CD4-positive, alpha-beta T cell treated with Interleukin-6 for 4 hours (primary cell): ENCODE measurements at regions not wholly inside any gene's neighbourhood (a gene's known extent, or its start where the extent isn't known, plus 50 kb on each side); places are given as distances from the start of the nearest gene placed in this dataset.
"Not testable (repeated sequence)": the region's sequence is repeated elsewhere in the genome, so short reads cannot be mapped to it uniquely, and the experiment has no call there.

Experiments used
- DNase-seq: peaks from one replicate; pipeline ENCODE4 v3.0.0-alpha.2; 2020; ENCODE audit warnings: mixed read lengths

DNA sequence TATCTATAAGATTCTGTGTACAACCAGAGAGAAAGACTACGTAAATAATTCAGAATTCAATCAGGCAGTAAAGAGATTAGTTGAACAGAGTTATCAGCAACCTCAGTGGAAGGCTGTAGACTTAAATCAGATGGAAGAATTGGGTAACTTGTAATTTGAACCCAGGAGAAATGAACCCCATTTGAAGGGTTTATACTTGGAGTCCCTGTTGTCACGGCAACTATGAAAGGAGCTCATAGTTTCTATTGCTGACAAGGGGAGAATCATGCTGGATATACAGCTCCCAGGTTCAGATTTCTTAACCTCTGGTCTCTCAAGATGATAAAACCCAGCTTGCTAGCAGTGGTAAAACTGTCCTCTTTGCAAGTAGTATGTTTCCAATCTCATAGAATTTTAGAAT, 54.4 kb upstream of the BMP4 start:
- DNase-seq: no peak

DNA sequence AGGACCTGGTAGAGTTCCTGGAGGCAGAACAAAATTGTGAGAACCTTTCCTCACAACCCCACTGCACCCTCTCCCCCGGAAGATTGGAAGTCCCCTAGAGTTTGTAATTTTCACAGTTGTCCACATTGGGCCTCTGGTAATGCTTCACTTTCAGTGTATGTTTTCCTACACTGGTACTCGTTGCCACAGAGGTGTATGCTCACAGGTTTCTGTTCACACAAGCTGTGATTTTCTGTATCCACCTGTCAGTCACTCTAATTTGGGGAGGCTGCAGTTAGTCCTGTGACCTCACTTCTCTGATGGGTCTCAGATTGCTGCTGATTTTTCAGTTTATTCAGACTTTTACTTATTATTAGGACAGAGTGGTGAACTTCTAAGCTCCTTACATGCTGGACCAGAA, 66.4 kb upstream of the BMP4 start:
- DNase-seq: no peak

DNA sequence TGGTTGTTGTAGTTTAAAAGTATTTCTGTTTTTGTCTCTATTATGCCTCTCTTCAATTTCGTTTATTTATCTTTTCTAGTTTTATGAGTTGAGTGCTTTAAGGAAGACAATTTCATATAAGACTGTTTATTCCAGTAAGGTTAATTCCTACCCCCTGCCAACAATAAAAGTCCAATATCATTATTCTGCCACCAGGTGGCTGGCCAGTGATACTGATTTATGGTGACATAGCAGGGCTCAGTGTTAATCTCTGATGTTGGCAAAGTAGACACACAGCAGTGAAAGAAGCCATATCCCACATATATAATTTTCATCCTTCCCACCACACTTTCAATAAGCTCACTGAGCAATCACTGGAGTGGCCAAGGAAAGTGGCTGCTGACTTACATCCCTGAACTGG, 69.0 kb upstream of the BMP4 start:
- no peak for DNase-seq

DNA sequence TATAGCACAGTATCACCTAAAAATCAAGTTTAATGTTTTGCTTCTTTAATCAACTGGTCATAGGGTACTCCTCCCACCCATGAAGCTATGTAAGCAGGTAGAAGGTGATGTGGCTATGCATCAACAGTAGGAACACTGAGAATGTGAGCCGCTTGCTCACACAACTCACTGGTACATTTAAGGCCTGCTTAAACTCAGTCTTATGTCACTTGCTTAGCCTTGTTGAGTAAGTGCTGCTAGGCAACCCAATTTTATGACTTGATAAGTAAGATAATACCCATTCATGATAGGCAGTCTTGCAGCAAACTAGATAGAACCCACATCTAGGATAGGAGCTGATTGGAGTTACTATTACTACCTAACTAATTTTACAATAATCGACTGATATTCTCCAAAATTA, 70.0 kb upstream of the BMP4 start:
- DNase-seq: no peak

GRCh38 chr14:54030996-54031395, 74.4 kb upstream of the BMP4 start:
- DNase-seq: not testable (repeated sequence)

GRCh38 chr14:54033285-54033684, 76.7 kb upstream of the BMP4 start:
- DNase-seq: not testable (repeated sequence)

DNA sequence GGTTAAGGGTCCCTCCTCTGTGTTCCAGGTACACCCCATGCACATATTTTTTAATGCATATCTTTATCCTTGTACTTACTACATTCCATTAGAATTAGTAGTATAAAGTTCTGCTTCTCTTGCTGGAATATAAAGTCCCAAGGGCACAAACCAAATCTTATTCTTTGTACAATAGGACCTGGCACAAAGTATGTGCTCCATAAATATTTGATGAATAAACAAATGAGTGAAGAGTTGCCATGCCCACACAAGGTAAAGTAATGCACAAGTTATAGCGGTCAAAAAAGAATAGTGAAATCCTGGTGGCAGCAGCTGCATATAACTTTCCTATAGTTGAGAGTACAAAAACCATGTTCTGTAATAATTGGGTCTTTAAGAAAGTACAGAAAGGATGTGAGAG, 82.1 kb upstream of the BMP4 start:
- no peak for DNase-seq

DNA sequence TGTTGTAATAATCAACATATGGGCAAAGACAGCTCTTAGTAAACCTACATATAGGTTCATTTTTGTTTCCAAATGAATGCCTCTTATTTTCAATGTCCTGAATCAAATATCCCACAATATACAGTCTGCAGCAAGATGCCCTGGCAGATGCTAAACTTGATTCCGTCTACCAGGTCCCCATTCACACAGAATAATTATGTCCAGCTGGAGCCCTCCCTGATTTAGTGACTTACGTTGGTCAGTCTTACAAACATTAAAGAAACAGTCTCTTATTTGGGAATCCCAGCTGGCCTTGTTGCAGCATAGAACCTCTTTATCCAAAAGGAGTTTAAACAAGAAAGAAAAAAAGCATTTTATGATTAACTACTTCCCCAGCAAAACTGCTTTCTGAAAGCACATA, 82.7 kb upstream of the BMP4 start:
- DNase-seq: no peak

DNA sequence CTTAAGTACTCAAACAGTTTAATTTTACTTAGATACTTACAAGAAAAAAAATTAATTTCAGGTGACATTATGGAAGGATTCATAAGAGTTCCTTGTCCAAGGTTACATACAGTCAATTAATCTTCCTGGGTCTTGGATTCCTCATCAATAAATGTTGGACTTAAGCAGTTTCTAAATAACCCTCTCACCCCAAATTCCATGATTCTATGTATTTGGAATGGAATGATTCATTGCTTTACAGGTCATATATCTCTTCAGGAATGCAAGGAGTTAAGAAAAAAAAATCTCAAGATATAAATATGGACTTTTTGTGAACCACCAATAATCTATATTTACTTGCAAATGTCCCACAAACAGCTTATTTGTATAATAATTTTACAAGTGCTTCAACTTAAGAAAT, 84.2 kb upstream of the BMP4 start:
- DNase-seq: no peak

DNA sequence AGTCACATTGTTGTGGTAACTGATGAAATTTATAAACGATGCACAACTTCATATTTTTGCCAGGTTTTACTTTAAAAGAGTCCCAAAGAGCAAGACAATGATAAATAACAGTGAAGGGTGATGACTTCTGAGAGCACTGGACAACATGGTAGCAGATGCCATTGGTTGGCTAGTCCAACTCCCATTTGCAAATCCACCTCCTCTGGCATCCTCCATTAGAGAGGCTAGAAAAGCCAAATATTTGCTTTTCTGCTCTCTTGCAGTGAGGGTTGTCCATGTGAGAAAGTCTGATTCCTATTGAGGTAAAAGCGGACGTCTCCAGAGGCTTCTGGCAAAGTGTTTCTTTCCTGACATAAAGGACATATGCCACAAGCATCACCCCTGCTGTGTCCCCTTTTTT, 89.6 kb upstream of the BMP4 start:
- no peak for DNase-seq

DNA sequence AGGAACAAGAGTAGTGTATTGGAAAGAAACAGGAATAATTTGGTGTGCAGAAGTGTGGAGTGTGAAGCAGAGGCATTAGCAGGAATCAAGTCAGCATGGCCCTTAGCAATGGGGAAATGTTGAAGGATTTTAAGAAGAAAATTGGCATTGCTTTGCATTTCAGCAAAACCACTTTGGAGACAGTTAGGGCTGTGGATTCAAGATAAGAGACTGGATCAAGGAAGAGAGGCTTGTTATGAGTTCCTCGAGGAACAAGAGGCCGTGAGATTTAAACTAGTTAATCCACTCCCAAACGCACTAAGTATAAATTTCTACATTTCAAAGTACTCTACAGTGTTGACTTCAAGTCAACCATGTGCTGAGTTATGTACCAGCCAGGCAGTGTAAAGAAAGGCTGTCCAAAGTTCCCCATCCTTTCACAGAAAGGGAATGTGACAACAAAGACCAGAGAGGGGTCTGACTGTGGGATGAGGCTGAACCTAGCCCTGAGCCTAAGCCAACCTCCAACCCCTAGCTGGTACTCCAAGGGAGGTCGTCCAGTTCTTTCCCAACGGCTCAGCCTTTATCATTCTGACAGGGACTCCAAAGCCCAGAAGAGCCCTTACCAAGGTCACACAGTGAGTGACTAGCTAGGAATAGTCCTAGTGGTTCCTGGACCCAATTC, 91.2 kb upstream of the BMP4 start:
- no peak for DNase-seq

GRCh38 chr14:54048311-54048710, 91.7 kb upstream of the BMP4 start:
- DNase-seq: no peak

DNA sequence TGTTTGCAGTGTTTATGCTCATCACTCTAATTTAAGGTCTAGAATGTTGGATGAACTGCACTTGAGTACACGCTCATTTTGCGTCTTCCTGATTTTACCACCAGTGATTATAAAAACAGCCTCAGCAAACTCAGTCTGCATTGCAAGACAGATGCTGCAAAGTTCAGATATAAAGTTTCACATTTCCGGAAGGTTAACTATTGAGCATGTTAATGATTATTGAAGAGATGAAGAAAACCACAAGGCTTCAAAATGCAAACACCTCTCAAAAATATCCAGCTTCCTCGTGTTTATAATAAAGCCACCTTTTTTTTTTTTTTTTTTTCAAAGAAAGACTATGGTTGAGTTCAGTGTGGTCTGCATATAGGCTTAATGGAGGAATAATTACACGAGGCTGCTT, 92.1 kb upstream of the BMP4 start:
- DNase-seq: no peak

- no peak for DNase-seq
These were observed 94.1 kb upstream of the BMP4 start for GRCh38 chr14:54050759-54051158.

GRCh38 chr14:54052696-54053385, 96.2 kb upstream of the BMP4 start:
- no peak for DNase-seq

- DNase-seq: no peak
These were observed 96.7 kb upstream of the BMP4 start for GRCh38 chr14:54053386-54053745.

DNA sequence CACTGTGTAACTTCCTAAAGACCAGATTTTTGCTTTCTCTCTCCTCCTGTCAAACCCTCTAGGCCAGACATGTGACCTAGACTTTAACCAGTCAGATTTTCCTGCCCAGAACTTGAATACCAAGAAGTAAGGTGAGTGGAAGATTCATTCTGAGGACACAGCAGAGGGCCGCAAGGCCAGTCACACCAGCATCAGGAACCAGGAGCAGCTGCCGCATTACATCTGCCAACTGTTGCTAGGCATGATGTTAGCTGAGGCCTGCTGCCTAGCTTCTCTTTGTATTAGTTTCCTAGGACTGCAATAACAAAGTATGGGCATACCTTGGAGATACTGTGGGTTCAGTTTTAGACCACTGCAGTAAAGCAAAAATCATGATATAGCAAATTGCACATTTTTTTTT, 101.9 kb upstream of the BMP4 start:
- no peak for DNase-seq

DNA sequence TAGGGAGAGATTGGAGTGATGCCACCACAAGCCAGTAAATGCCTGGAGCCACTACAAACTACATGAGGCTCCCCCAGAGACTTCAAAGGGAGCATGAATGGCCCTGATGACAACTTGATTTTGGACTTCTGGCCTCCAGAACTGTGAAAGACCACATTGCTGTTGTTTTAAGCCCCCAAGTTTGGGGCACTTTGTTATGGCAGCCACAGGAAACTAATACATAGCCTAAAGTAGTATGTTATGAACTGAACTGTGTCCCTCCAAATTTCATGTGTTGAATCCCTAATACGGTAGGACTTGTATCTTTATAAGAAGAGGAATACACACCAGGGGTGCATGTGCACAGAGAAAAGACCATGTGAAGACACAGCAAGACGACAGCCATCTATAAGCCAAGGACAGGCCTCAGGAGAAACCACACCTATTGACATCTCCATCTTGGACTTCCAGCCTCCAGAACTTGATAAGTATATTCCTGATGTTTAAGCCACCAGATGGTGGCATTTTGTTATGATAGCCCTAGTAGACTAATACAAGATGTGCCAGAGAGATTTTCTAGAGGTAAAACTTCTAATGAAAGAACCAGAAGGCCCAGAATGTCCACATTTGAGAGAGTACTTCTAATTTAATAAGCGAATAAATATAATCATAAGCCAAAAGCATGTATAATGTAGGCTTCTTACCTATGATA, 127.1 kb upstream of the BMP4 start:
- DNase-seq: no peak

GRCh38 chr14:54085232-54085761, 128.7 kb upstream of the BMP4 start:
- DNase-seq: no peak

DNA sequence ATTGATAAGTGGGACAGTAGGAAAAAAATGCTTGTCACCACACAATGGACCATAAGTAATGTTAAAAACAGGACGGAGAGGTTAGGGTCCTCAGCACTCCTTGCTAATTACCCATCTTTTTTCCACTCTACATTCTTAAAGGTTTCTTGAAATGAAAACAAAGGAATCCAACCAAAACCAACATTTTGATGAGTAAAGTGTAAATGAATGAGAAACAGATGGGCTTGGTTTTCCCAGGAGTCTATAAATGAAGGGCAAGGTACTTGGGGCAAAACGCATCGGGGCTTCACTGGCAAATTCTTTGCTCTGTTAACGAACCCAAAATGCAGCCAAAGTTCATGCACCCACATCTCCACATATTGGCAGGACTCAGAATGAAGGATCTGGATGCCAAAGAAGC, 129.2 kb upstream of the BMP4 start:
- DNase-seq: no peak

GRCh38 chr14:54086767-54087166, 130.1 kb upstream of the BMP4 start:
- DNase-seq: no peak

DNA sequence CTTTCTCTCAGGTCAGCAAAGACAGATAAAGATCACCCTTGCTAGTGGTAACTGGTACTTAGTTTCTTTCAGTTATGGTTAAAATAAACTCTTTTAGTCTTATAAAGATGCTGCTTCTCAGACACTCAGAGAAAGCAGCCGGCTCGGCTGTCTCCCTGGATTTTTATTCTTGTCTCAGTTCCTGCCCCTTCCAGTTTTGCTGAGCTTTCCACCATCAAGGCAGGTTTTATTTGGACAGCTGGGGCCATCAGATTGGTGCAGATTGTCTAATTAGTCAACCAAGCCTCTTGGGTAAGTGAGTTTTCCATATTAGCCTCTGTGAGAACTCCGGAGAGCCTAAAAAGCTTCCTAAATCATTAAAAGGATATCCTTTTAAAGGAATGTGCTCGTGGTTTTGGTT, 130.8 kb upstream of the BMP4 start:
- no peak for DNase-seq

DNA sequence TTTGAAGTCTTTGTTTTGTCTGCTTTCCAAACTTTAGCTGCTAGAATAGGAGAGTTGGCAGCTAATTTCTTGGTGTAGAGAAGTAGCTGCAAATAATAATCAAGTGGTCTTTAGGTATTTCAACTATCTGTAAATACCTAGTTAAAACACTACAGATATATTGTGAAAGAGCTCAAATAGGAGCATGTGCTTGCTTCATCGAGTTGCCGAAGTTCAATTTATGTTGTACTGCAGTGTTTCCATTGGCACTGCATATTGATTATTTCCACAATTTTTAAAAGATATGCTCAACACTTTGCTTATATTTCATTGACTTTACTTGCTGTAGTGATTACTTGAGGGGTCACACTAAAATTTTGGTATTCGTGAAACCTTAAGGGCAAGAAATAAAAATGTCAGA, 131.6 kb upstream of the BMP4 start:
- no peak for DNase-seq

- no peak for DNase-seq
These were observed 133.6 kb upstream of the BMP4 start for GRCh38 chr14:54090274-54090673.
